IMR-90 (cell line): ENCODE measurements at regions not wholly inside any gene's neighbourhood (a gene's known extent, or its start where the extent isn't known, plus 50 kb on each side); places are given as distances from the start of the nearest gene placed in this dataset.

Experiments used
- BHLHE40 ChIP-seq: fragments of 150-350 bp; IDR thresholded peaks from 2 replicates; pipeline ENCODE4 v1.6.1; 2016; ENCODE audit warnings: mild to moderate bottlenecking, low read depth, low read length
- CTCF ChIP-seq: conservative IDR thresholded peaks from 2 replicates; pipeline ENCODE4 v1.5.1; 2012; ENCODE audit warnings: mild to moderate bottlenecking, low read depth, low read length, improper control_type of control experiment
- ELK1 ChIP-seq: fragments of 150-350 bp; IDR thresholded peaks from 2 replicates; pipeline ENCODE4 v1.6.1; 2016; ENCODE audit warnings: low read depth, mild to moderate bottlenecking, low read length, moderate library complexity, borderline replicate concordance
- MAFK ChIP-seq: IDR thresholded peaks from 2 replicates; pipeline ENCODE4 v1.6.1; 2012; ENCODE audit warnings: low read depth, low read length, improper control_type of control experiment
- MXI1 ChIP-seq: IDR thresholded peaks from 2 replicates; pipeline ENCODE4 v1.6.1; 2012; ENCODE audit warnings: low read depth, mild to moderate bottlenecking, low read length, moderate library complexity, borderline replicate concordance
- POLR2A ChIP-seq: IDR thresholded peaks from 2 replicates; pipeline ENCODE4 v1.6.1; 2012; ENCODE audit warnings: mild to moderate bottlenecking, low read depth, low read length
- RAD21 ChIP-seq: IDR thresholded peaks from 2 replicates; pipeline ENCODE4 v1.6.1; 2012; ENCODE audit warnings: low read length, improper control_type of control experiment
- RCOR1 ChIP-seq: IDR thresholded peaks from 2 replicates; pipeline ENCODE4 v1.6.1; 2012; ENCODE audit warnings: mild to moderate bottlenecking, low read length, improper control_type of control experiment; ENCODE audit not compliant: insufficient replicate concordance
- RFX5 ChIP-seq: IDR thresholded peaks from 2 replicates; pipeline ENCODE4 v1.8.0; 2012; ENCODE audit warnings: low read depth, mild to moderate bottlenecking, low read length, moderate library complexity
- SMC3 ChIP-seq: fragments of 150-350 bp; IDR thresholded peaks from 2 replicates; pipeline ENCODE4 v1.6.1; 2016; ENCODE audit warnings: low read depth, mild to moderate bottlenecking, antibody characterized with exemption, low read length, moderate library complexity
- USF2 ChIP-seq: fragments of 150-350 bp; IDR thresholded peaks from 2 replicates; pipeline ENCODE4 v1.6.1; 2017; ENCODE audit warnings: mild to moderate bottlenecking, antibody characterized with exemption, low read length, low read depth

- TF ChIP-seq CTCF, result no peak
- TF ChIP-seq POLR2A, result no peak
- TF ChIP-seq RFX5, result no peak
- TF ChIP-seq ELK1, result no peak
- TF ChIP-seq SMC3, result no peak
- no peak for TF ChIP-seq USF2
- no peak for TF ChIP-seq RAD21
- TF ChIP-seq BHLHE40, result no peak
- TF ChIP-seq MXI1, result no peak
- TF ChIP-seq MAFK, result no peak
- TF ChIP-seq RCOR1, result no peak
Measured at GRCh38 chr4:127210893-127211649, 421.7 kb upstream of the INTU start.
